GM12878 (cell line): ENCODE measurements at regions not wholly inside any gene's neighbourhood (a gene's known extent, or its start where the extent isn't known, plus 50 kb on each side); places are given as distances from the start of the nearest gene placed in this dataset.

Experiments used
- ATAC-seq: fragments of 200-7000 bp; cut with Tn5 transposase; 3 replicates; pipeline ENCODE4 v1.9.1; 2020; ENCODE audit warnings: mild to moderate bottlenecking, moderate library complexity
- BruUV-seq: library from RNA; stranded (reverse); fragments of 400-500 nt; replicated peaks from 2 replicates; lab custom pipeline; 2021; lab: Mats Ljungman, UMichigan
- CTCF ChIA-PET: fragments of 300-600 bp; sonication (Branson Sonifier 250); formaldehyde crosslinking; extraction: SDS; loops from one replicate; lab custom pipeline; 2021; ENCODE audit warnings: inconsistent platforms; lab: Yijun Ruan, JAX
- POLR2A ChIA-PET: fragments of 350-600 bp; formaldehyde crosslinking; extraction: SDS; loops from one replicate; lab custom pipeline; 2021; ENCODE audit warnings: inconsistent platforms; lab: Charles Lee
- RAD21 ChIA-PET: fragments of 300-600 bp; sonication (Branson Sonifier 250); formaldehyde crosslinking; loops from one replicate; lab custom pipeline; 2023; ENCODE audit warnings: antibody characterized with exemption; ENCODE audit not compliant: unreplicated experiment; lab: Charles Lee
- SMC1A ChIA-PET: fragments of 300-600 bp; sonication (Branson Sonifier 250); formaldehyde crosslinking; loops from one replicate; lab custom pipeline; 2023; ENCODE audit not compliant: unreplicated experiment, uncharacterized antibody; lab: Charles Lee
- DNase-seq: peaks from one replicate; pipeline ENCODE4 v3.0.0-alpha.2; 2011; ENCODE audit warnings: low read depth, low spot score
- FAIRE-seq: peaks from 3 replicates; lab custom pipeline; 2011; peaks lifted over from hg19 to GRCh38; lab: Jason Lieb, UNC
- H2AFZ ChIP-seq: 2 replicates; pipeline ENCODE4 v1.6.0; 2011; ENCODE audit warnings: low read depth, low read length, control low read depth; ENCODE audit not compliant: control insufficient read depth
- H3K27ac ChIP-seq: 2 replicates; pipeline ENCODE4 v1.5.1; 2011; ENCODE audit warnings: control low read depth; ENCODE audit not compliant: control insufficient read depth, insufficient read depth
- H3K27me3 ChIP-seq, 2 experiments: replicated peaks in 1 of 2; 2 replicates each; pipeline versions ENCODE4 v1.6.0 to v1.6.1; 2011; ENCODE audit warnings: low read length in 1 of 2; ENCODE audit not compliant: control insufficient read depth in 2 of 2, insufficient read depth in 2 of 2
- H3K36me3 ChIP-seq, 2 experiments: 2 replicates each; pipeline ENCODE4 v1.5.1; 2011; ENCODE audit warnings: low read length in 1 of 2; ENCODE audit not compliant: control insufficient read depth in 2 of 2, insufficient read depth in 2 of 2
- H3K4me1 ChIP-seq: 2 replicates; pipeline ENCODE4 v1.6.1; 2011; ENCODE audit warnings: mild to moderate bottlenecking, low read length, moderate library complexity, mixed read lengths; ENCODE audit not compliant: control insufficient read depth, insufficient read depth
- H3K4me2 ChIP-seq: 2 replicates; pipeline ENCODE4 v1.6.0; 2011; ENCODE audit warnings: control low read depth; ENCODE audit not compliant: control insufficient read depth, insufficient read depth
- H3K4me3 ChIP-seq: fragments of 200-600 bp; sonication (generic); 2 replicates; pipeline ENCODE4 v1.5.1; 2016
- H3K79me2 ChIP-seq: 2 replicates; pipeline ENCODE4 v1.6.0; 2011; ENCODE audit warnings: low read length; ENCODE audit not compliant: control insufficient read depth, insufficient read depth
- H3K9ac ChIP-seq: 2 replicates; pipeline ENCODE4 v1.8.0; 2011; ENCODE audit warnings: low read length, control low read depth, mixed read lengths; ENCODE audit not compliant: control insufficient read depth, insufficient read depth
- H3K9me3 ChIP-seq: replicated peaks from 3 replicates; pipeline ENCODE4 v1.5.1; 2011; ENCODE audit warnings: mild to moderate bottlenecking, low read length; ENCODE audit not compliant: control insufficient read depth, insufficient read depth
- H4K20me1 ChIP-seq: 2 replicates; pipeline ENCODE4 v1.6.0; 2011; ENCODE audit not compliant: control insufficient read depth, insufficient read depth
- HCFC1 ChIP-seq: fragments of 150-350 bp; IDR thresholded peaks from 2 replicates; pipeline ENCODE4 v1.6.1; 2014; ENCODE audit warnings: low read length
- HDAC2 ChIP-seq: fragments of 200-600 bp; sonication (generic); IDR thresholded peaks from 2 replicates; pipeline ENCODE4 v1.6.1; 2017
- NRF1 ChIP-seq: conservative IDR thresholded peaks from 2 replicates; pipeline ENCODE4 v1.6.1; 2011; ENCODE audit warnings: mild to moderate bottlenecking, low read depth, low read length, improper control_type of control experiment
- STAT3 ChIP-seq: IDR thresholded peaks from 2 replicates; pipeline ENCODE4 v1.6.1; 2011; ENCODE audit warnings: low read depth, low read length, improper control_type of control experiment
- ZNF217 ChIP-seq: fragments of 450-650 bp; IDR thresholded peaks from 2 replicates; pipeline ENCODE4 v1.6.1; 2017; ENCODE audit warnings: antibody characterized with exemption, mild to moderate bottlenecking
- WGBS: methylation state at CpG from one replicate; pipeline ENCODE4 v1.1.6; 2016; ENCODE audit warnings: low lambda C conversion rate; ENCODE audit not compliant: insufficient replicate concordance, insufficient coverage; ENCODE audit errors: missing lambda C conversion rate; 5-methylcytosine and 5-hydroxymethylcytosine counted together
- in situ Hi-C: fragments of 300-500 bp; cut with MboI; formaldehyde crosslinking; loops from 9 replicates; pipeline ENCODE4 v1.14.3; 2018; ENCODE audit warnings: mixed read lengths
- intact Hi-C: fragments of 100-400 bp; cut with micrococcal nuclease; formaldehyde crosslinking; loops from one replicate; pipeline ENCODE4 v1.14.2; 2022; ENCODE audit not compliant: unreplicated experiment
- TF ChIP-seq, protein P1 (sequence below): fragments of 450-650 bp; IDR thresholded peaks from 2 replicates; pipeline ENCODE4 v1.6.1; 2016; ENCODE audit warnings: mild to moderate bottlenecking, moderate library complexity, borderline replicate concordance
- TF ChIP-seq, protein P2 (sequence below): IDR thresholded peaks from 2 replicates; pipeline ENCODE4 v1.6.1; 2012; ENCODE audit warnings: low read length, inconsistent platforms
- TF ChIP-seq, protein P3 (sequence below): IDR thresholded peaks from 2 replicates; pipeline ENCODE4 v1.6.1; 2012; ENCODE audit warnings: mild to moderate bottlenecking, low read depth, low read length
- TF ChIP-seq, protein P4 (sequence below): IDR thresholded peaks from 2 replicates; pipeline ENCODE4 v1.6.1; 2012; ENCODE audit warnings: low read depth, low read length, improper control_type of control experiment
- TF ChIP-seq, protein P5 (sequence below): IDR thresholded peaks from 2 replicates; pipeline ENCODE4 v1.6.1; 2011; ENCODE audit warnings: mild to moderate bottlenecking, low read depth, low read length, moderate library complexity; ENCODE audit not compliant: insufficient replicate concordance

DNA sequence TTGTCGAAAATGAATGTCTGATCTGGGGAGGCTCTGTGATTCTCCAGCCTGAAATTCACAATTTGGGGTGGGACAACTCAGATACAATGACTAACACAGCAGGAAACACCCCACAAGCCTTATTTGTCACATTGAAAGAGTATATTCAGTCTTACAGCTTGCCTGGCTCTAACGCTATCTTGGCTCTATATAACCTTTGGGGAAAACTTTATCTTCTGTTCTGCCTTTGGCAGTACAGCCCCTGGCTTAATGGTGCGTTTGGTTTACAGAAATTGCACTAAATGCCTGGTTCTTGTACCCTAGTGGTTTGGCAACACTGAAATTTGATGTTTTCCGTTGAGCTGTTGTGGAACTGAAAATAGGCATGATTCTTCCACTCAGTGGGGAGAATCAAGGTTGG lies 178.1 kb upstream of the VEGFC start:
- ChIA-PET RAD21 (no interaction called here), SMC1A (interaction anchor here (1.8 kb wide), 1 partner anchor 10 kb away, joined by 8 read pairs; no protein-coding TSS in a partner anchor), POLR2A (no interaction called here), CTCF (interaction anchor here (2.0 kb wide), 1 partner anchor 76 kb away, joined by 4 read pairs; no protein-coding TSS in a partner anchor)
- WGBS: 6% methylated on average over 4 of the region's 4 CpGs
- no peak for FAIRE-seq
- H3K79me2 ChIP-seq: no peaks in the 10 kb centered on the region
- H3K27me3 ChIP-seq: no peaks in the 10 kb centered on the region; a peak in 1 of 4 replicates
- no peaks in the 10 kb centered on the region for H4K20me1 ChIP-seq
- H3K36me3 ChIP-seq: no peaks in the 10 kb centered on the region
- no peak overlapping the region for H3K27ac ChIP-seq
- H3K9me3 ChIP-seq: no peaks in the 10 kb centered on the region
- no peak overlapping the region for H3K4me2 ChIP-seq
- no peak for DNase-seq
- BruUV-seq: no TSS peak
- in situ Hi-C loops (no loop called here), intact Hi-C loops (no loop called here)
- H3K9ac ChIP-seq: no peak overlapping the region
- no peaks in the 10 kb centered on the region for H3K4me1 ChIP-seq
- no peak for ATAC-seq
- no peak overlapping the region for H2AFZ ChIP-seq
- H3K4me3 ChIP-seq: no peak overlapping the region
- TF ChIP-seq STAT3 (no peak), HDAC2 (no peak), ZNF217 (no peak), HCFC1 (no peak), NRF1 (no peak)
- TF ChIP-seq, protein P1, sequence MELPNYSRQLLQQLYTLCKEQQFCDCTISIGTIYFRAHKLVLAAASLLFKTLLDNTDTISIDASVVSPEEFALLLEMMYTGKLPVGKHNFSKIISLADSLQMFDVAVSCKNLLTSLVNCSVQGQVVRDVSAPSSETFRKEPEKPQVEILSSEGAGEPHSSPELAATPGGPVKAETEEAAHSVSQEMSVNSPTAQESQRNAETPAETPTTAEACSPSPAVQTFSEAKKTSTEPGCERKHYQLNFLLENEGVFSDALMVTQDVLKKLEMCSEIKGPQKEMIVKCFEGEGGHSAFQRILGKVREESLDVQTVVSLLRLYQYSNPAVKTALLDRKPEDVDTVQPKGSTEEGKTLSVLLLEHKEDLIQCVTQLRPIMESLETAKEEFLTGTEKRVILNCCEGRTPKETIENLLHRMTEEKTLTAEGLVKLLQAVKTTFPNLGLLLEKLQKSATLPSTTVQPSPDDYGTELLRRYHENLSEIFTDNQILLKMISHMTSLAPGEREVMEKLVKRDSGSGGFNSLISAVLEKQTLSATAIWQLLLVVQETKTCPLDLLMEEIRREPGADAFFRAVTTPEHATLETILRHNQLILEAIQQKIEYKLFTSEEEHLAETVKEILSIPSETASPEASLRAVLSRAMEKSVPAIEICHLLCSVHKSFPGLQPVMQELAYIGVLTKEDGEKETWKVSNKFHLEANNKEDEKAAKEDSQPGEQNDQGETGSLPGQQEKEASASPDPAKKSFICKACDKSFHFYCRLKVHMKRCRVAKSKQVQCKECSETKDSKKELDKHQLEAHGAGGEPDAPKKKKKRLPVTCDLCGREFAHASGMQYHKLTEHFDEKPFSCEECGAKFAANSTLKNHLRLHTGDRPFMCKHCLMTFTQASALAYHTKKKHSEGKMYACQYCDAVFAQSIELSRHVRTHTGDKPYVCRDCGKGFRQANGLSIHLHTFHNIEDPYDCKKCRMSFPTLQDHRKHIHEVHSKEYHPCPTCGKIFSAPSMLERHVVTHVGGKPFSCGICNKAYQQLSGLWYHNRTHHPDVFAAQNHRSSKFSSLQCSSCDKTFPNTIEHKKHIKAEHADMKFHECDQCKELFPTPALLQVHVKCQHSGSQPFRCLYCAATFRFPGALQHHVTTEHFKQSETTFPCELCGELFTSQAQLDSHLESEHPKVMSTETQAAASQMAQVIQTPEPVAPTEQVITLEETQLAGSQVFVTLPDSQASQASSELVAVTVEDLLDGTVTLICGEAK: no peak
- TF ChIP-seq, protein P2, sequence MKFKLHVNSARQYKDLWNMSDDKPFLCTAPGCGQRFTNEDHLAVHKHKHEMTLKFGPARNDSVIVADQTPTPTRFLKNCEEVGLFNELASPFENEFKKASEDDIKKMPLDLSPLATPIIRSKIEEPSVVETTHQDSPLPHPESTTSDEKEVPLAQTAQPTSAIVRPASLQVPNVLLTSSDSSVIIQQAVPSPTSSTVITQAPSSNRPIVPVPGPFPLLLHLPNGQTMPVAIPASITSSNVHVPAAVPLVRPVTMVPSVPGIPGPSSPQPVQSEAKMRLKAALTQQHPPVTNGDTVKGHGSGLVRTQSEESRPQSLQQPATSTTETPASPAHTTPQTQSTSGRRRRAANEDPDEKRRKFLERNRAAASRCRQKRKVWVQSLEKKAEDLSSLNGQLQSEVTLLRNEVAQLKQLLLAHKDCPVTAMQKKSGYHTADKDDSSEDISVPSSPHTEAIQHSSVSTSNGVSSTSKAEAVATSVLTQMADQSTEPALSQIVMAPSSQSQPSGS: no peak
- TF ChIP-seq, protein P3, sequence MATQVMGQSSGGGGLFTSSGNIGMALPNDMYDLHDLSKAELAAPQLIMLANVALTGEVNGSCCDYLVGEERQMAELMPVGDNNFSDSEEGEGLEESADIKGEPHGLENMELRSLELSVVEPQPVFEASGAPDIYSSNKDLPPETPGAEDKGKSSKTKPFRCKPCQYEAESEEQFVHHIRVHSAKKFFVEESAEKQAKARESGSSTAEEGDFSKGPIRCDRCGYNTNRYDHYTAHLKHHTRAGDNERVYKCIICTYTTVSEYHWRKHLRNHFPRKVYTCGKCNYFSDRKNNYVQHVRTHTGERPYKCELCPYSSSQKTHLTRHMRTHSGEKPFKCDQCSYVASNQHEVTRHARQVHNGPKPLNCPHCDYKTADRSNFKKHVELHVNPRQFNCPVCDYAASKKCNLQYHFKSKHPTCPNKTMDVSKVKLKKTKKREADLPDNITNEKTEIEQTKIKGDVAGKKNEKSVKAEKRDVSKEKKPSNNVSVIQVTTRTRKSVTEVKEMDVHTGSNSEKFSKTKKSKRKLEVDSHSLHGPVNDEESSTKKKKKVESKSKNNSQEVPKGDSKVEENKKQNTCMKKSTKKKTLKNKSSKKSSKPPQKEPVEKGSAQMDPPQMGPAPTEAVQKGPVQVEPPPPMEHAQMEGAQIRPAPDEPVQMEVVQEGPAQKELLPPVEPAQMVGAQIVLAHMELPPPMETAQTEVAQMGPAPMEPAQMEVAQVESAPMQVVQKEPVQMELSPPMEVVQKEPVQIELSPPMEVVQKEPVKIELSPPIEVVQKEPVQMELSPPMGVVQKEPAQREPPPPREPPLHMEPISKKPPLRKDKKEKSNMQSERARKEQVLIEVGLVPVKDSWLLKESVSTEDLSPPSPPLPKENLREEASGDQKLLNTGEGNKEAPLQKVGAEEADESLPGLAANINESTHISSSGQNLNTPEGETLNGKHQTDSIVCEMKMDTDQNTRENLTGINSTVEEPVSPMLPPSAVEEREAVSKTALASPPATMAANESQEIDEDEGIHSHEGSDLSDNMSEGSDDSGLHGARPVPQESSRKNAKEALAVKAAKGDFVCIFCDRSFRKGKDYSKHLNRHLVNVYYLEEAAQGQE: no peak
- TF ChIP-seq, protein P4, sequence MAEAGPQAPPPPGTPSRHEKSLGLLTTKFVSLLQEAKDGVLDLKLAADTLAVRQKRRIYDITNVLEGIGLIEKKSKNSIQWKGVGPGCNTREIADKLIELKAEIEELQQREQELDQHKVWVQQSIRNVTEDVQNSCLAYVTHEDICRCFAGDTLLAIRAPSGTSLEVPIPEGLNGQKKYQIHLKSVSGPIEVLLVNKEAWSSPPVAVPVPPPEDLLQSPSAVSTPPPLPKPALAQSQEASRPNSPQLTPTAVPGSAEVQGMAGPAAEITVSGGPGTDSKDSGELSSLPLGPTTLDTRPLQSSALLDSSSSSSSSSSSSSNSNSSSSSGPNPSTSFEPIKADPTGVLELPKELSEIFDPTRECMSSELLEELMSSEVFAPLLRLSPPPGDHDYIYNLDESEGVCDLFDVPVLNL: no peak
- TF ChIP-seq, protein P5, sequence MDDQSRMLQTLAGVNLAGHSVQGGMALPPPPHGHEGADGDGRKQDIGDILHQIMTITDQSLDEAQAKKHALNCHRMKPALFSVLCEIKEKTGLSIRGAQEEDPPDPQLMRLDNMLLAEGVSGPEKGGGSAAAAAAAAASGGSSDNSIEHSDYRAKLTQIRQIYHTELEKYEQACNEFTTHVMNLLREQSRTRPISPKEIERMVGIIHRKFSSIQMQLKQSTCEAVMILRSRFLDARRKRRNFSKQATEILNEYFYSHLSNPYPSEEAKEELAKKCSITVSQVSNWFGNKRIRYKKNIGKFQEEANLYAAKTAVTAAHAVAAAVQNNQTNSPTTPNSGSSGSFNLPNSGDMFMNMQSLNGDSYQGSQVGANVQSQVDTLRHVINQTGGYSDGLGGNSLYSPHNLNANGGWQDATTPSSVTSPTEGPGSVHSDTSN: no peak
